Cardiac muscle cell (in vitro differentiated cells and primary cell): ENCODE measurements at regions not wholly inside any gene's neighbourhood (a gene's known extent, or its start where the extent isn't known, plus 50 kb on each side); places are given as distances from the start of the nearest gene placed in this dataset.

Source experiments
- DNase-seq, 2 donors: peaks; one replicate each; pipeline versions ENCODE4 v3.0.0 to v3.0.0-alpha.2; 2010 to 2017; ENCODE audit warnings: low read depth in 1 of 2, low spot score in 1 of 2
- H3K27ac ChIP-seq: fragments of 200-600 bp; sonication (generic); 2 replicates; pipeline ENCODE4 v1.5.1; 2016
- H3K27me3 ChIP-seq: fragments of 200-600 bp; sonication (generic); 2 replicates; pipeline ENCODE4 v1.6.0; 2016; ENCODE audit warnings: control low read depth
- H3K36me3 ChIP-seq: fragments of 200-600 bp; sonication (generic); 2 replicates; pipeline ENCODE4 v1.5.1; 2016; ENCODE audit warnings: control low read depth
- H3K4me1 ChIP-seq: fragments of 200-600 bp; sonication (generic); 2 replicates; pipeline ENCODE4 v1.8.1; 2017; ENCODE audit warnings: low read depth, mild to moderate bottlenecking, mixed run types
- H3K4me3 ChIP-seq: fragments of 200-600 bp; sonication (generic); 2 replicates; pipeline ENCODE4 v1.5.1; 2016; ENCODE audit warnings: mild to moderate bottlenecking
- H3K9me3 ChIP-seq: fragments of 200-600 bp; sonication (generic); 2 replicates; pipeline ENCODE4 v1.5.1; 2017; ENCODE audit warnings: low read depth, mild to moderate bottlenecking, control low read depth
- CTCF ChIP-seq: IDR thresholded peaks from 2 replicates; pipeline ENCODE4 v1.5.1; 2012; ENCODE audit warnings: low read depth, mild to moderate bottlenecking, low read length

- TF ChIP-seq CTCF: no peak
- no peak overlapping the region for H3K4me3 ChIP-seq
- H3K9me3 ChIP-seq: no peaks in the 10 kb centered on the region
- no peaks in the 10 kb centered on the region for H3K27me3 ChIP-seq
- no peak overlapping the region for H3K27ac ChIP-seq
- DNase-seq: no peak
- no peaks in the 10 kb centered on the region for H3K36me3 ChIP-seq
- H3K4me1 ChIP-seq: no peaks in the 10 kb centered on the region
Measured at GRCh38 chr9:31848505-31849285, 535.7 kb upstream of the ACO1 start.

- Histone ChIP-seq H3K9me3 (no peaks in the 10 kb centered on the region), H3K27me3 (no peaks in the 10 kb centered on the region), H3K4me3 (no peak overlapping the region), H3K36me3 (no peaks in the 10 kb centered on the region), H3K4me1 (no peaks in the 10 kb centered on the region), H3K27ac (no peak overlapping the region)
- TF ChIP-seq CTCF: no peak
- no peak for DNase-seq
Measured at GRCh38 chr9:31854187-31854586, 530.3 kb upstream of the ACO1 start.

GRCh38 chr9:31868830-31869229, 515.6 kb upstream of the ACO1 start:
- Histone ChIP-seq H3K27ac (no peak overlapping the region), H3K27me3 (no peaks in the 10 kb centered on the region), H3K4me1 (no peaks in the 10 kb centered on the region), H3K36me3 (no peaks in the 10 kb centered on the region), H3K4me3 (no peak overlapping the region), H3K9me3 (no peaks in the 10 kb centered on the region)
- DNase-seq: no peak
- no peak for TF ChIP-seq CTCF

GRCh38 chr9:31870276-31870675, 514.2 kb upstream of the ACO1 start:
- no peaks in the 10 kb centered on the region for H3K27me3 ChIP-seq
- no peaks in the 10 kb centered on the region for H3K9me3 ChIP-seq
- no peaks in the 10 kb centered on the region for H3K36me3 ChIP-seq
- no peaks in the 10 kb centered on the region for H3K4me1 ChIP-seq
- H3K27ac ChIP-seq: no peak overlapping the region
- H3K4me3 ChIP-seq: no peak overlapping the region
- no peak for DNase-seq
- TF ChIP-seq CTCF: no peak

GRCh38 chr9:31873722-31874121, 510.7 kb upstream of the ACO1 start:
- no peaks in the 10 kb centered on the region for H3K4me1 ChIP-seq
- no peak for TF ChIP-seq CTCF
- no peak overlapping the region for H3K27ac ChIP-seq
- no peaks in the 10 kb centered on the region for H3K36me3 ChIP-seq
- no peak overlapping the region for H3K4me3 ChIP-seq
- DNase-seq: no peak
- no peaks in the 10 kb centered on the region for H3K9me3 ChIP-seq
- H3K27me3 ChIP-seq: no peaks in the 10 kb centered on the region

GRCh38 chr9:31894008-31894407, 490.4 kb upstream of the ACO1 start:
- DNase-seq: no peak
- no peak overlapping the region for H3K27ac ChIP-seq
- no peak for TF ChIP-seq CTCF
- no peaks in the 10 kb centered on the region for H3K4me1 ChIP-seq
- no peaks in the 10 kb centered on the region for H3K27me3 ChIP-seq
- no peaks in the 10 kb centered on the region for H3K9me3 ChIP-seq
- H3K4me3 ChIP-seq: no peak overlapping the region
- no peaks in the 10 kb centered on the region for H3K36me3 ChIP-seq
